K562 (cell line): ENCODE measurements at regions not wholly inside any gene's neighbourhood (a gene's known extent, or its start where the extent isn't known, plus 50 kb on each side); places are given as distances from the start of the nearest gene placed in this dataset.

ENCODE experiments used
- PHTF2 ChIP-seq: fragments of 250-450 bp; sonication (Bioruptor Pico); IDR thresholded peaks from 2 replicates; pipeline ENCODE4 v1.5.0; 2021; ENCODE audit warnings: mild to moderate bottlenecking
- RFX1 ChIP-seq: fragments of 450-650 bp; IDR thresholded peaks from 2 replicates; pipeline ENCODE4 v1.6.1; 2016; ENCODE audit warnings: mild to moderate bottlenecking, moderate library complexity
- THRAP3 ChIP-seq: fragments of 450-650 bp; IDR thresholded peaks from 2 replicates; pipeline ENCODE4 v1.6.1; 2016; ENCODE audit warnings: mild to moderate bottlenecking, inconsistent platforms, borderline replicate concordance
- ZNF23 ChIP-seq: fragments of 250-450 bp; sonication (Bioruptor Pico); IDR thresholded peaks from 2 replicates; pipeline ENCODE4 v1.4.0; 2020; ENCODE audit warnings: mild to moderate bottlenecking
- TF ChIP-seq, protein P1 (sequence below), 2 experiments: fragments of 450-650 bp; IDR thresholded peaks; 2 replicates each; pipeline ENCODE4 v1.6.1; 2016; ENCODE audit warnings: mild to moderate bottlenecking in 2 of 2, borderline replicate concordance in 1 of 2, low read depth in 1 of 2, moderate library complexity in 1 of 2

DNA sequence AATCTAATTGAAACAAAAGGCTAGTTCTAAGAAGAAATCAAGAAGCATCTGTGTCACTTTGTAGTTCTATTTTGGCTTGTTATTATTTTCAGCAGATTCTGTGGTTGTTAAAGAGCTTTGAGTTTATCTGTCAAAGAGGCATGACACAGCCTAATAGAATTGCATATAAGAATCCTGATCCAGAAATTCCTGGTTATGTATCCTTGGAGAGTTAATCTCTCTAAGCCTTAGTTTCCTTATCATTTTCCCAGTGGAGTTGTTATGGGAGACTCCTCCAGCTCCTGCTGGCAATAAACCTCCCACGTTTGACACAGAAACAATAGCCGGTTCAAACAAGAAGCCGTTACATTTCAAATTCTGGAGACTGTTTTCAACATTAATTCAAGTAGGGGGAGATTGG, 288.3 kb downstream of the SDHAF3 start (continued):
- TF ChIP-seq, protein P1, sequence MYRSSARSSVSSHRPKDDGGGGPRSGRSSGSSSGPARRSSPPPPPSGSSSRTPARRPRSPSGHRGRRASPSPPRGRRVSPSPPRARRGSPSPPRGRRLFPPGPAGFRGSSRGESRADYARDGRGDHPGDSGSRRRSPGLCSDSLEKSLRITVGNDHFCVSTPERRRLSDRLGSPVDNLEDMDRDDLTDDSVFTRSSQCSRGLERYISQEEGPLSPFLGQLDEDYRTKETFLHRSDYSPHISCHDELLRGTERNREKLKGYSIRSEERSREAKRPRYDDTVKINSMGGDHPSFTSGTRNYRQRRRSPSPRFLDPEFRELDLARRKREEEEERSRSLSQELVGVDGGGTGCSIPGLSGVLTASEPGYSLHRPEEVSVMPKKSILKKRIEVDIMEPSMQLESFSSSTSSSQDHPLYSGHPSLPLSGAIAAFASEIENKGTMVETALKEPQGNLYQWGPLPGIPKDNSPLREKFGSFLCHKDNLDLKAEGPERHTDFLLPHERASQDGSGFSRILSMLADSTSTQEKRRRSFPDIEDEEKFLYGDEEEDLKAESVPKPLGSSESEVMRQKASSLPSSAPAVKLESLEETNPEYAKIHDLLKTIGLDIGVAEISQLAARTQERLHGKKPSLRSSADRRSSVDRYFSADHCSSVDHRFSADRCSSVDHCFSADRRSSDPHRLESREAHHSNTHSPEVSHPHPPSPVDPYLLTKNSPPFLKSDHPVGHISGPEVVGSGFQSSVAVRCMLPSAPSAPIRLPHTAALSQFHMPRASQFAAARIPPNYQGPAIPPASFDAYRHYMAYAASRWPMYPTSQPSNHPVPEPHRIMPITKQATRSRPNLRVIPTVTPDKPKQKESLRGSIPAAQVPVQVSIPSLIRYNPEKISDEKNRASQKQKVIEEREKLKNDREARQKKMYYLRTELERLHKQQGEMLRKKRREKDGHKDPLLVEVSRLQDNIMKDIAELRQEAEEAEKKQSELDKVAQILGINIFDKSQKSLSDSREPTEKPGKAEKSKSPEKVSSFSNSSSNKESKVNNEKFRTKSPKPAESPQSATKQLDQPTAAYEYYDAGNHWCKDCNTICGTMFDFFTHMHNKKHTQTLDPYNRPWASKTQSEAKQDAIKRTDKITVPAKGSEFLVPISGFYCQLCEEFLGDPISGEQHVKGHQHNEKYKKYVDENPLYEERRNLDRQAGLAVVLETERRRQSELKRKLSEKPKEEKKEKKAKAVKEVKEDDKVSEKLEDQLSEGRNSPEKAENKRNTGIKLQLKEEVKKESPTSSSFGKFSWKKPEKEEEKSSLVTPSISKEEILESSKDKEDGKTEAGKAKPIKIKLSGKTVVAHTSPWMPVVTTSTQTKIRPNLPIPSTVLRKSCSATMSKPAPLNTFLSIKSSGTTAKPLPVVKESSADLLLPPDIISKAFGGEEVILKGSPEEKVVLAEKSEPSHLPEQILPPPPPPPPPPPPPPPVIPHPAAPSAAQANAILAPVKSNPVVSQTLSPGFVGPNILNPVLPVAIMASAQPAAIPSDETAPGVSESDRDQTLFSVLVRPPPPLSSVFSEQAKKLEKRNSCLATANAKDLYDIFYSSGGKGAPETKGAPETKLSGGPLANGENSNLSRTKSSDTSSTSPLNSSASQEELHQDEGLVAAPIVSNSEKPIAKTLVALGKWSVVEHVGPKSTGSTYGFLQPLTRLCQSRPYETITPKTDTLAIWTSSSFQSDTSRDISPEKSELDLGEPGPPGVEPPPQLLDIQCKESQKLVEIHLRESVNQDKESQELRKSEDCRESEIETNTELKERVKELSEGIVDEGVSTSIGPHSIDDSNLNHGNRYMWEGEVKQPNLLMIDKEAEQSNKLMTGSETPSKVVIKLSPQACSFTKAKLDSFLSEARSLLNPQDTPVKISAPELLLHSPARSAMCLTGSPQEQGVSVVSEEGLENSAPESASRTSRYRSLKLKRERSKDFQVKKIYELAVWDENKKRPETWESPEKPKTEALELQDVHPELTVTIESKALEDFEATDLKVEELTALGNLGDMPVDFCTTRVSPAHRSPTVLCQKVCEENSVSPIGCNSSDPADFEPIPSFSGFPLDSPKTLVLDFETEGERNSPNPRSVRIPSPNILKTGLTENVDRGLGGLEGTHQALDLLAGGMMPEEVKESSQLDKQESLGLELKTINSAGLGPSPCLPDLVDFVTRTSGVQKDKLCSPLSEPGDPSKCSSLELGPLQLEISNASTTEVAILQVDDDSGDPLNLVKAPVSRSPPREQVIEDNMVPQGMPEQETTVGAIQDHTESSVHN (IDR thresholded peaks at IDR 0.05; ENCODE audit: borderline replicate concordance in 1 of 2, low read depth in 1 of 2) = no peak
- TF ChIP-seq RFX1 (no peak), ZNF23 (CRISPR knock-in tag) (no peak), THRAP3 (no peak), PHTF2 (CRISPR knock-in tag) (no peak)
